Osteocyte (in vitro differentiated cells): ENCODE measurements at regions not wholly inside any gene's neighbourhood (a gene's known extent, or its start where the extent isn't known, plus 50 kb on each side); places are given as distances from the start of the nearest gene placed in this dataset.

Source experiments
- DNase-seq: peaks from one replicate; pipeline ENCODE4 v3.0.0; 2021; ENCODE audit warnings: mixed read lengths; ENCODE audit not compliant: unreplicated experiment; ENCODE audit errors: extremely low spot score
- H3K27ac Mint-ChIP-seq: one replicate; pipeline ENCODE4 v1.8.0; 2021; ENCODE audit warnings: mild to moderate bottlenecking, mixed read lengths; ENCODE audit not compliant: unreplicated experiment
- H3K27me3 Mint-ChIP-seq: one replicate; pipeline ENCODE4 v1.8.0; 2021; ENCODE audit warnings: mixed read lengths; ENCODE audit not compliant: unreplicated experiment
- H3K36me3 Mint-ChIP-seq: one replicate; pipeline ENCODE4 v1.8.0; 2021; ENCODE audit warnings: mixed read lengths; ENCODE audit not compliant: unreplicated experiment
- H3K4me1 Mint-ChIP-seq: one replicate; pipeline ENCODE4 v1.8.0; 2021; ENCODE audit warnings: mixed read lengths; ENCODE audit not compliant: unreplicated experiment
- H3K4me3 Mint-ChIP-seq: one replicate; pipeline ENCODE4 v1.8.0; 2021; ENCODE audit warnings: mild to moderate bottlenecking, moderate library complexity, mixed read lengths; ENCODE audit not compliant: unreplicated experiment
- H3K9me3 Mint-ChIP-seq: one replicate; pipeline ENCODE4 v1.8.0; 2021; ENCODE audit warnings: mixed read lengths; ENCODE audit not compliant: unreplicated experiment
- TF ChIP-seq, protein P1 (sequence below): fragments of 200-600 bp; sonication (generic); IDR thresholded peaks from 2 replicates; pipeline ENCODE4 v1.5.0; 2021; ENCODE audit warnings: antibody characterized with exemption, mild to moderate bottlenecking, moderate library complexity

DNA sequence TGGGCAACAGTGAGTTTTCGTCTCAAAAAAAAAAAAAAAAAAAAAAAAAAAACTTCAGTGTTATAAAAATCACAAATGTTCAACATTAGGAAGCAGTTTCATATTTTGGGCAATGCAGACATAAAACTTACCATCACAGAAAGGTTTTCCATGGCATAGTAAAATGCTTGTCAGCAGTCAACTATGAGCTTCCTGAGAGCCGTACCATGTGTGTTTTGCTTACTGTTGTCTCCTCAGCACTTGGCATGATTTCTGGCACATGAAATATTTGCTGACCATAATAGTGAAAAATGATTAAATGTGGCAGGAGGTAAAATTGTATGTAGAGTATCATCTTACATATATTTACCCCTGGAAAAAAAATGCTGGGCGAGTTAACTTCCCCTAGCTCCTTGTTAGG lies 237.5 kb upstream of the SLC35B3 start:
- DNase-seq = no peak
- no peaks in the 10 kb centered on the region for H3K4me1 Mint-ChIP-seq
- TF ChIP-seq, protein P1, sequence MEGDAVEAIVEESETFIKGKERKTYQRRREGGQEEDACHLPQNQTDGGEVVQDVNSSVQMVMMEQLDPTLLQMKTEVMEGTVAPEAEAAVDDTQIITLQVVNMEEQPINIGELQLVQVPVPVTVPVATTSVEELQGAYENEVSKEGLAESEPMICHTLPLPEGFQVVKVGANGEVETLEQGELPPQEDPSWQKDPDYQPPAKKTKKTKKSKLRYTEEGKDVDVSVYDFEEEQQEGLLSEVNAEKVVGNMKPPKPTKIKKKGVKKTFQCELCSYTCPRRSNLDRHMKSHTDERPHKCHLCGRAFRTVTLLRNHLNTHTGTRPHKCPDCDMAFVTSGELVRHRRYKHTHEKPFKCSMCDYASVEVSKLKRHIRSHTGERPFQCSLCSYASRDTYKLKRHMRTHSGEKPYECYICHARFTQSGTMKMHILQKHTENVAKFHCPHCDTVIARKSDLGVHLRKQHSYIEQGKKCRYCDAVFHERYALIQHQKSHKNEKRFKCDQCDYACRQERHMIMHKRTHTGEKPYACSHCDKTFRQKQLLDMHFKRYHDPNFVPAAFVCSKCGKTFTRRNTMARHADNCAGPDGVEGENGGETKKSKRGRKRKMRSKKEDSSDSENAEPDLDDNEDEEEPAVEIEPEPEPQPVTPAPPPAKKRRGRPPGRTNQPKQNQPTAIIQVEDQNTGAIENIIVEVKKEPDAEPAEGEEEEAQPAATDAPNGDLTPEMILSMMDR = no peak
- no peak overlapping the region for H3K4me3 Mint-ChIP-seq
- no peaks in the 10 kb centered on the region for H3K36me3 Mint-ChIP-seq
- no peak overlapping the region for H3K27ac Mint-ChIP-seq
- H3K27me3 Mint-ChIP-seq = no peaks in the 10 kb centered on the region
- no peaks in the 10 kb centered on the region for H3K9me3 Mint-ChIP-seq

DNA sequence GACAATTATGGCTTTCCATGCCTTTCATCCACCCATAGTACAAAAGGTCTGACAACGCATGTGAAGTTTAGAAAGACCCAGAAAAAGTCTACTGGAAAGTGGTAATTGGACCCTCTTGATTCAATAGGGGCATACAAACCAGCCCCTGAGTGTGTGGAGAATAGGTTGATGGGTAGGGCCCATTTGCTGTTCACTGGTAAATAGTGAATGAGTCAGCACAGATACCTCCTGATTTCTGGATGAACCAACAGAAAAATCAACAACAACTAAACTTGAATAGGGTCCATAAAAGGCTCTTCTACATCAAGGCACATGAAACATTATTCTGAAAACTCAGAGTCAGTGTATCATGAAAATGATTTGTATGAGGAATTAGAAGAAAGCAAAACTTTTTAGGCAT lies 235.4 kb upstream of the SLC35B3 start:
- Mint-ChIP-seq H3K4me3 (no peak overlapping the region), H3K27me3 (no peaks in the 10 kb centered on the region), H3K36me3 (no peaks in the 10 kb centered on the region), H3K9me3 (no peaks in the 10 kb centered on the region), H3K4me1 (no peaks in the 10 kb centered on the region), H3K27ac (no peak overlapping the region)
- TF ChIP-seq, protein P1 = no peak
- no peak for DNase-seq

DNA sequence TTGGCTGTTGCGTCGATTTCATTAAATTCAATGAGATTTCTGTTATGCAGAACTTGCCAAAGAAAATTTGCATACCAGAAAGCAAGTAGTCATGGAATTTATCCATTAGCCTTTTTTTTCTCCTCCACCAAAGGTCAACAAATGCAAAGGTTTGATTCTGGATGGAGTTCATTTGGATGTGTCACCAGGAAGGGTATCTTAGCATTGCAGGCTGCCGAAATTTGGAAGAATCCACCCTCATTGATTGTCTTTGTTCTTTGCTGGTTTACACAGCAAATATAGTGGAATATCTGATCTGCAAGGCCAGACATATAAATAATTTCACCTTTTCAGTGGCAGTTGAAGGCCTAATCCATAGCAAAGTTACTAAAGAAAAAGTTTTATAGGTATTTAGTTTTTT lies 229.4 kb upstream of the SLC35B3 start:
- Mint-ChIP-seq H3K4me1 (no peaks in the 10 kb centered on the region), H3K9me3 (no peaks in the 10 kb centered on the region), H3K27me3 (peaks cover 5% of the 10 kb centered on the region), H3K27ac (no peak overlapping the region), H3K36me3 (no peaks in the 10 kb centered on the region), H3K4me3 (no peak overlapping the region)
- no peak for DNase-seq
- TF ChIP-seq, protein P1 = no peak

DNA sequence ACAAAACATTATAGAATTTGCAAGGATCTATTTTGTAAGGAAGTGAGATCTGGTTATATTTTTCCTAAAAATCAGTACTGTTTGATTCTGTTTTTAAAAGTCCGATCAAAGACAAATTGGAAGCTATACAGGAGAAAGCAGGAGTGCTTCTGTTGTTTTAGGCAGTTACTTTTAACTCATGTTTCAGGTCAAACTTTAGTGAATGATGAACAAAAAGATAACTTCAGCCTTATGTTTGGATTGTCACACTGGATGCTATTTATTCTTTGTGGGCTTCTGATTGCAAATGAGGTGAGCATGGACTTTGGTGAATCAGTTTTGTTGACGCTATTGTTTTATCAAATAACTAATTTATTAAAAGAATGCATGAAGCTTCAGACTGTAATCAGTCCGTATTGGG lies 228.7 kb upstream of the SLC35B3 start:
- TF ChIP-seq, protein P1 = no peak
- no peak for DNase-seq
- no peaks in the 10 kb centered on the region for H3K4me1 Mint-ChIP-seq
- peaks cover 5% of the 10 kb centered on the region for H3K27me3 Mint-ChIP-seq
- no peak overlapping the region for H3K4me3 Mint-ChIP-seq
- no peaks in the 10 kb centered on the region for H3K36me3 Mint-ChIP-seq
- H3K27ac Mint-ChIP-seq = no peak overlapping the region
- H3K9me3 Mint-ChIP-seq = no peaks in the 10 kb centered on the region

DNA sequence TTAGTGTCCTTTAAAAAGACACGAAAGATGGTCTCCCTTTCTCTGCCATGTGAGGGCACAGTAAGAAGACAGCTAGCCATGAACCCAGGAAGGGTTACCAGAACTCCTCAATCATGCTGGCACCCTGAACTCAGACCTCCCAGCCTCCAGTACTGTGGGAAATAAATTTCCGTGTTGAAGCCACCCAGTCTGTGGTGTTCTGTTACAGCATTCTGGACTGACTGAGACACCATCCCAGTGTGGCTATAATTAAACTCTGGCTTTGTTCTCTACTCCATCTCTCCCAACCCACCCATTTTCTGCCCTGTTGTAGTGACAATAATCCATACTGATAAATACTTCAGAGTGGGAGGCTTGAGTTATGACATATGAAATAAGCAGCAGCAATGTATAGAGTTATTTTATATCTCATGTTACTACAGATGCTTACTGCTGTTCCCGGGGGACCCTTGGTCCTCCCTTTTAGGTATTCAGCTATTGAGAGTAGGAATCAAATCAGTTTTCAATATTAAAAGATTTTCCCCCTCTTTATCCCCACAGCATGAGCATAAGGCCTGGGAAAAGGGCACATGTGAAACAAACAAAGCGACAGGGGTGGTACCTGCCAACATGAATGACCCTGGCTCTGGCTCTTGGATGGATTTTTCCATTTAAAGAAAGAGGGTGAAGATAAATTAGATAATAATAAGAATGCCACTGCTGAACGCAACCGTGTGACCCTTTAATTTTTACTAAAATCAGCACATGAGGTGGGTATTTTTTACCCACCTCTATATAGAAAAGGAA lies 224.3 kb upstream of the SLC35B3 start:
- H3K9me3 Mint-ChIP-seq = no peaks in the 10 kb centered on the region

More for the DNA sequence above, 224.3 kb upstream of the SLC35B3 start:
- TF ChIP-seq, protein P1 = no peak
- no peak for DNase-seq
- H3K4me3 Mint-ChIP-seq = no peak overlapping the region
- H3K27ac Mint-ChIP-seq = no peak overlapping the region
- no peaks in the 10 kb centered on the region for H3K36me3 Mint-ChIP-seq
- H3K27me3 Mint-ChIP-seq = peaks cover 5% of the 10 kb centered on the region
- H3K4me1 Mint-ChIP-seq = no peaks in the 10 kb centered on the region
